GM23338 (cell line): ENCODE measurements at regions not wholly inside any gene's neighbourhood (a gene's known extent, or its start where the extent isn't known, plus 50 kb on each side); places are given as distances from the start of the nearest gene placed in this dataset.

Experiments
- ATAC-seq: fragments of 200-7000 bp; cut with Tn5 transposase; 3 replicates; pipeline ENCODE4 v1.9.1; 2020
- DNase-seq: peaks from one replicate; pipeline ENCODE4 v3.0.0-alpha.2; 2015; ENCODE audit warnings: low spot score
- H2AFZ ChIP-seq: fragments of 200-600 bp; sonication (generic); 2 replicates; pipeline ENCODE4 v1.8.0; 2016; ENCODE audit warnings: antibody characterized with exemption, mild to moderate bottlenecking, moderate library complexity
- H3F3A ChIP-seq: fragments of 200-600 bp; sonication (generic); replicated peaks from 2 replicates; pipeline ENCODE4 v1.8.0; 2017; ENCODE audit warnings: antibody characterized with exemption, mixed run types, low read depth
- H3K27ac ChIP-seq: fragments of 200-600 bp; sonication (generic); 2 replicates; pipeline ENCODE4 v1.6.1; 2016; ENCODE audit warnings: low read depth
- H3K27me3 ChIP-seq: fragments of 200-600 bp; sonication (generic); 2 replicates; pipeline ENCODE4 v1.8.0; 2016; ENCODE audit warnings: mild to moderate bottlenecking, mixed run types, moderate library complexity; ENCODE audit not compliant: insufficient read depth
- H3K36me3 ChIP-seq: fragments of 200-600 bp; sonication (generic); 2 replicates; pipeline ENCODE4 v1.8.0; 2016; ENCODE audit warnings: mild to moderate bottlenecking; ENCODE audit not compliant: insufficient read depth
- H3K4me1 ChIP-seq: fragments of 200-600 bp; sonication (generic); 2 replicates; pipeline ENCODE4 v1.8.0; 2016; ENCODE audit warnings: mild to moderate bottlenecking, moderate library complexity; ENCODE audit not compliant: insufficient read depth
- H3K4me2 ChIP-seq: fragments of 200-600 bp; sonication (generic); 2 replicates; pipeline ENCODE4 v1.7.1; 2017; ENCODE audit warnings: mixed run types
- H3K4me3 ChIP-seq: fragments of 200-600 bp; sonication (generic); 2 replicates; pipeline ENCODE4 v1.6.1; 2016; ENCODE audit warnings: mixed run types
- H3K79me2 ChIP-seq: fragments of 200-600 bp; sonication (generic); replicated peaks from 2 replicates; pipeline ENCODE4 v1.8.0; 2017; ENCODE audit warnings: mild to moderate bottlenecking; ENCODE audit not compliant: insufficient read depth
- H3K9me2 ChIP-seq: fragments of 200-600 bp; sonication (generic); 2 replicates; pipeline ENCODE4 v1.8.0; 2017; ENCODE audit not compliant: insufficient read depth
- H4K20me1 ChIP-seq: fragments of 200-600 bp; sonication (generic); replicated peaks from 2 replicates; pipeline ENCODE4 v1.8.0; 2017; ENCODE audit warnings: mild to moderate bottlenecking; ENCODE audit not compliant: insufficient read depth
- H3K27ac Mint-ChIP-seq: 2 replicates; pipeline ENCODE4 v1.8.0; 2020; ENCODE audit warnings: inconsistent platforms, mild to moderate bottlenecking, moderate library complexity, mixed read lengths
- H3K27me3 Mint-ChIP-seq: 3 replicates; pipeline ENCODE4 v1.8.0; 2022; ENCODE audit warnings: low read depth, mild to moderate bottlenecking, moderate library complexity, mixed read lengths, inconsistent platforms; ENCODE audit not compliant: insufficient read depth, poor library complexity
- H3K36me3 Mint-ChIP-seq: 3 replicates; pipeline ENCODE4 v1.8.0; 2021; ENCODE audit warnings: low read depth, mild to moderate bottlenecking, inconsistent platforms, moderate library complexity, mixed read lengths
- H3K4me1 Mint-ChIP-seq: 3 replicates; pipeline ENCODE4 v1.8.0; 2020; ENCODE audit warnings: mild to moderate bottlenecking, inconsistent platforms, mixed read lengths
- H3K4me3 Mint-ChIP-seq: 3 replicates; pipeline ENCODE4 v1.8.0; 2021; ENCODE audit warnings: moderate library complexity, mild to moderate bottlenecking, inconsistent platforms, mixed read lengths
- H3K9me3 Mint-ChIP-seq: 3 replicates; pipeline ENCODE4 v1.8.0; 2020; ENCODE audit warnings: moderate library complexity, mild to moderate bottlenecking, inconsistent platforms, mixed read lengths
- CTCF ChIP-seq, 2 experiments: fragments of 200-600 bp in 1 of 2; sonication (generic) in 1 of 2; conservative IDR thresholded peaks; 2 replicates each; pipeline versions ENCODE4 v1.5.1 to v1.6.1; 2016 to 2017; ENCODE audit warnings: antibody characterized with exemption in 2 of 2, low read depth in 2 of 2, mild to moderate bottlenecking in 2 of 2, moderate library complexity in 1 of 2
- ETS1 ChIP-seq: IDR thresholded peaks from 2 replicates; pipeline ENCODE4 v1.6.1; 2016; ENCODE audit warnings: antibody characterized with exemption
- EZH2phosphoT487 ChIP-seq: fragments of 200-600 bp; sonication (generic); IDR thresholded peaks from one replicate; pipeline ENCODE4 v1.8.1; 2018; ENCODE audit warnings: antibody characterized with exemption; ENCODE audit not compliant: unreplicated experiment
- JUNB ChIP-seq: IDR thresholded peaks from one replicate; pipeline ENCODE4 v1.6.1; 2016; ENCODE audit warnings: antibody characterized with exemption; ENCODE audit not compliant: unreplicated experiment
- REST ChIP-seq: IDR thresholded peaks from one replicate; pipeline ENCODE4 v1.6.1; 2018; ENCODE audit warnings: antibody characterized with exemption; ENCODE audit not compliant: unreplicated experiment
- STAT1 ChIP-seq: IDR thresholded peaks from one replicate; pipeline ENCODE4 v1.6.1; 2016; ENCODE audit warnings: antibody characterized with exemption; ENCODE audit not compliant: unreplicated experiment
- ZNF114 ChIP-seq: fragments of 250-450 bp; sonication (Bioruptor Pico); IDR thresholded peaks from 2 replicates; pipeline ENCODE4 v1.5.0; 2020; ENCODE audit warnings: mild to moderate bottlenecking, moderate library complexity
- ZNF331 ChIP-seq: fragments of 250-450 bp; sonication (Bioruptor Pico); IDR thresholded peaks from 2 replicates; pipeline ENCODE4 v1.5.0; 2020; ENCODE audit warnings: low read depth, mild to moderate bottlenecking, moderate library complexity

- TF ChIP-seq REST (no peak), ZNF331 (CRISPR knock-in tag) (no peak), EZH2phosphoT487 (no peak), ZNF114 (CRISPR knock-in tag) (no peak)
Measured at GRCh38 chr5:89733772-89734171, 675.8 kb downstream of the CETN3 start (continued).

GRCh38 chr5:89729623-89730301, 679.8 kb downstream of the CETN3 start:
- peaks cover 15% of the 10 kb centered on the region for H3K4me1 Mint-ChIP-seq
- H4K20me1 ChIP-seq, result no peaks in the 10 kb centered on the region
- ATAC-seq (no peak), DNase-seq (no peak)
- no peaks in the 10 kb centered on the region for H3K9me3 Mint-ChIP-seq
- H3K4me3 Mint-ChIP-seq, result no peak overlapping the region
- no peaks in the 10 kb centered on the region for H3K36me3 ChIP-seq
- TF ChIP-seq STAT1 (no peak), JUNB (no peak), CTCF (conservative IDR thresholded peaks at IDR 0.05; ENCODE audit: low read depth in 2 of 2) (peak; percentile 34 to 42; a peak in 3 of 4 replicates), ETS1 (no peak)
- no peak overlapping the region for H2AFZ ChIP-seq
- H3K4me2 ChIP-seq, result no peak overlapping the region
- peaks cover 4% of the 10 kb centered on the region; the same call in 1 of the 2 replicates for H3K4me1 ChIP-seq
- H3K36me3 Mint-ChIP-seq, result no peaks in the 10 kb centered on the region
- H3K4me3 ChIP-seq, result no peak overlapping the region
- H3K27ac ChIP-seq, result no peak overlapping the region
- H3K27me3 Mint-ChIP-seq, result no peaks in the 10 kb centered on the region
- no peaks in the 10 kb centered on the region for H3K27me3 ChIP-seq
- H3K79me2 ChIP-seq, result no peaks in the 10 kb centered on the region
- no peaks in the 10 kb centered on the region for H3K9me2 ChIP-seq
- no peak overlapping the region for H3K27ac Mint-ChIP-seq
- no peaks in the 10 kb centered on the region for H3F3A ChIP-seq
